Neutrophil (primary cell): ENCODE measurements at regions not wholly inside any gene's neighbourhood (a gene's known extent, or its start where the extent isn't known, plus 50 kb on each side); places are given as distances from the start of the nearest gene placed in this dataset.

Experiments
- H3K27ac ChIP-seq: fragments of 200-600 bp; sonication (generic); 2 replicates; pipeline ENCODE4 v1.5.1; 2016; ENCODE audit warnings: mild to moderate bottlenecking, moderate library complexity
- H3K27me3 ChIP-seq: fragments of 200-600 bp; sonication (generic); 2 replicates; pipeline ENCODE4 v1.6.0; 2016; ENCODE audit warnings: mild to moderate bottlenecking
- H3K36me3 ChIP-seq: fragments of 200-600 bp; sonication (generic); 2 replicates; pipeline ENCODE4 v1.5.1; 2017
- H3K4me1 ChIP-seq, 2 experiments: fragments of 200-600 bp in 1 of 2; sonication (generic) in 1 of 2; 1 replicate in 1 of 2; 2 replicates in 1 of 2; pipeline versions ENCODE4 v1.5.1 to v1.6.1; 2013 to 2016; ENCODE audit warnings: low read depth in 1 of 2, low read length in 1 of 2, mild to moderate bottlenecking in 1 of 2, moderate library complexity in 1 of 2; ENCODE audit not compliant: control insufficient read depth in 1 of 2, insufficient read depth in 1 of 2
- H3K4me3 ChIP-seq, 2 experiments: fragments of 200-600 bp in 1 of 2; sonication (generic) in 1 of 2; 1 replicate in 1 of 2; 2 replicates in 1 of 2; pipeline ENCODE4 v1.5.1; 2013 to 2016; ENCODE audit warnings: low read depth in 1 of 2, low read length in 1 of 2, mild to moderate bottlenecking in 1 of 2, moderate library complexity in 1 of 2
- H3K9me3 ChIP-seq: fragments of 200-600 bp; sonication (generic); 2 replicates; pipeline ENCODE4 v1.5.1; 2016
- CTCF ChIP-seq: fragments of 200-600 bp; sonication (generic); IDR thresholded peaks from 2 replicates; pipeline ENCODE4 v1.5.1; 2016; ENCODE audit warnings: antibody characterized with exemption

GRCh38 chr2:14524041-14524802, 108.3 kb upstream of the LRATD1 start:
- Histone ChIP-seq H3K4me1 (no peaks in the 10 kb centered on the region), H3K9me3 (no peaks in the 10 kb centered on the region), H3K4me3 (no peak overlapping the region), H3K36me3 (no peaks in the 10 kb centered on the region), H3K27me3 (no peaks in the 10 kb centered on the region), H3K27ac (no peak overlapping the region)
- TF ChIP-seq CTCF: no peak

GRCh38 chr2:14524803-14525080, 107.8 kb upstream of the LRATD1 start:
- Histone ChIP-seq H3K27me3 (no peaks in the 10 kb centered on the region), H3K36me3 (no peaks in the 10 kb centered on the region), H3K9me3 (no peaks in the 10 kb centered on the region), H3K4me1 (no peaks in the 10 kb centered on the region), H3K27ac (no peak overlapping the region), H3K4me3 (no peak overlapping the region)
- no peak for TF ChIP-seq CTCF

- H3K27ac ChIP-seq: no peak overlapping the region
Observed at GRCh38 chr2:14530506-14530905, 102.0 kb upstream of the LRATD1 start.

GRCh38 chr2:14533131-14533757, 99.3 kb upstream of the LRATD1 start:
- Histone ChIP-seq H3K36me3 (no peaks in the 10 kb centered on the region), H3K27ac (no peak overlapping the region), H3K9me3 (no peaks in the 10 kb centered on the region), H3K4me3 (no peak overlapping the region), H3K4me1 (no peaks in the 10 kb centered on the region), H3K27me3 (no peaks in the 10 kb centered on the region)
- TF ChIP-seq CTCF: no peak

More at GRCh38 chr2:14530506-14530905, 102.0 kb upstream of the LRATD1 start:
- Histone ChIP-seq H3K36me3 (no peaks in the 10 kb centered on the region), H3K27me3 (no peaks in the 10 kb centered on the region), H3K4me1 (no peaks in the 10 kb centered on the region), H3K9me3 (no peaks in the 10 kb centered on the region), H3K4me3 (no peak overlapping the region)
- no peak for TF ChIP-seq CTCF

- Histone ChIP-seq H3K27ac (no peak overlapping the region), H3K4me1 (no peaks in the 10 kb centered on the region), H3K27me3 (no peaks in the 10 kb centered on the region), H3K36me3 (no peaks in the 10 kb centered on the region), H3K9me3 (no peaks in the 10 kb centered on the region), H3K4me3 (no peak overlapping the region)
- TF ChIP-seq CTCF: no peak
Observed at GRCh38 chr2:14535156-14535555, 97.4 kb upstream of the LRATD1 start.
